ENCODE measurements at regions not wholly inside any gene's neighbourhood (a gene's known extent, or its start where the extent isn't known, plus 50 kb on each side); places are given as distances from the start of the nearest gene placed in this dataset.

- Histone ChIP-seq H3K9me3 (ENCODE audit: insufficient read depth, low read length) (no peaks in the 10 kb centered on the region), H3K27me3 (ENCODE audit: low read depth, low read length) (no peaks in the 10 kb centered on the region), H3K79me2 (ENCODE audit: low read length) (no peaks in the 10 kb centered on the region), H3K27ac (ENCODE audit: low read length) (no peak overlapping the region), H3K36me3 (replicated peaks; ENCODE audit: low read depth, low read length) (no peaks in the 10 kb centered on the region), H4K20me1 (ENCODE audit: insufficient read depth, low read length) (no peaks in the 10 kb centered on the region), H3K4me2 (ENCODE audit: low read length) (no peak overlapping the region), H2AFZ (ENCODE audit: low read depth, low read length) (no peak overlapping the region), H3K4me3 (ENCODE audit: low read length) (no peak overlapping the region), H3K9ac (ENCODE audit: low read length) (no peak overlapping the region), H3K4me1 (ENCODE audit: low read length) (no peaks in the 10 kb centered on the region)
- TF ChIP-seq EZH2phosphoT487 (IDR thresholded peaks at IDR 0.05; ENCODE audit: low read depth) (no peak), CTCF (IDR thresholded peaks at IDR 0.05; ENCODE audit: low read depth, low read length) (no peak)
Observed at GRCh38 chr4:189033801-189034347, 894.6 kb downstream of the TRIML1 start.

GRCh38 chr4:189035091-189035490 is 895.9 kb downstream of the TRIML1 start:
- H3K79me2 ChIP-seq (ENCODE audit: low read length), result no peaks in the 10 kb centered on the region
- no peak overlapping the region for H3K4me3 ChIP-seq (ENCODE audit: low read length)
- H3K4me1 ChIP-seq (ENCODE audit: low read length), result no peaks in the 10 kb centered on the region
- no peak overlapping the region for H3K27ac ChIP-seq (ENCODE audit: low read length)
- no peak overlapping the region for H3K4me2 ChIP-seq (ENCODE audit: low read length)
- no peaks in the 10 kb centered on the region for H4K20me1 ChIP-seq (ENCODE audit: insufficient read depth, low read length)
- no peaks in the 10 kb centered on the region for H3K9me3 ChIP-seq (ENCODE audit: insufficient read depth, low read length)
- no peak overlapping the region for H2AFZ ChIP-seq (ENCODE audit: low read depth, low read length)
- no peaks in the 10 kb centered on the region for H3K27me3 ChIP-seq (ENCODE audit: low read depth, low read length)
- TF ChIP-seq CTCF (IDR thresholded peaks at IDR 0.05; ENCODE audit: low read depth, low read length) (no peak), EZH2phosphoT487 (IDR thresholded peaks at IDR 0.05; ENCODE audit: low read depth) (no peak)
- no peaks in the 10 kb centered on the region for H3K36me3 ChIP-seq (replicated peaks; ENCODE audit: low read depth, low read length)
- H3K9ac ChIP-seq (ENCODE audit: low read length), result no peak overlapping the region

DNA sequence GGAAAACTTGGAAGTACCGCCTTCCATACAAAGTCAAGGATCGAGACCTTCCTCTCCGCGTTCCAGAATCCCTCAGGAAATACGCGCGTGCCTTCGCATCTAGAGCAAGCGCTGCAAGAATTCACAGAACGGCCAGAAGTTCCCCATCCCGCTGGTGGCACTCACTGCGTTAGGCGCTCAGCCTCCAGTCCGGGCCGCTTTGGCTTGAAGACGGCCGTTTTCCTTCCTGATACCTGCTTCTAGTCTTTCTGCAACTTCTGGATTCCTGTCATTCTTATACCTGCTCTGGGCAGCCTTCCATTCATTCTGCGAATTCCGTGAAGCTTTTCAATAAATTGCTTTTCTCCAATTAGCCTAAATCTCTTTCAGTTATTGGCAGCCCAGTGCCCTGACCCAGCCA is 896.4 kb downstream of the TRIML1 start:
- no peak for TF ChIP-seq CTCF (IDR thresholded peaks at IDR 0.05; ENCODE audit: low read depth, low read length)
- no peak for TF ChIP-seq EZH2phosphoT487 (IDR thresholded peaks at IDR 0.05; ENCODE audit: low read depth)
- Histone ChIP-seq H3K27ac (ENCODE audit: low read length) (no peak overlapping the region), H4K20me1 (ENCODE audit: insufficient read depth, low read length) (no peaks in the 10 kb centered on the region), H2AFZ (ENCODE audit: low read depth, low read length) (no peak overlapping the region), H3K4me2 (ENCODE audit: low read length) (no peak overlapping the region), H3K9ac (ENCODE audit: low read length) (no peak overlapping the region), H3K9me3 (ENCODE audit: insufficient read depth, low read length) (no peaks in the 10 kb centered on the region), H3K79me2 (ENCODE audit: low read length) (no peaks in the 10 kb centered on the region), H3K36me3 (replicated peaks; ENCODE audit: low read depth, low read length) (no peaks in the 10 kb centered on the region), H3K4me3 (ENCODE audit: low read length) (no peak overlapping the region), H3K4me1 (ENCODE audit: low read length) (no peaks in the 10 kb centered on the region), H3K27me3 (ENCODE audit: low read depth, low read length) (no peaks in the 10 kb centered on the region)

DNA sequence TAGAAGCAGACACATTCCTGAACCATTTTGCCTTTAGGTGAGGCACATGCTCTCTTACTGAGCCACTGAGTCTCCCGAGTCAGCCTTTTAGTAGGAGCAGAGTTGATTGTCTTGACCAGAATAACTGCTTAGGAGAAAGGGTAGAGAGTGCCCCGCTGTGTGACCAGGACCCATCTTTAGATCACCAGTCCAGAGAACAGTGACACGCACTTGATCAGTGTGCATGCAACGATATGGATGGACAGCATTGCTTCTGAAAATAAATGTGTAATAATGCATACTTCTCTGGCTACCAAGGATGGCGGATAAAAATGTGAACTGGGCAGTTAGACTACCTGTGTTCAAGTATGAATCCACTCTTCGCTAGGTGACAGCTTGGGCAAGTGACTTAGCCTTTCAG is 897.7 kb downstream of the TRIML1 start:
- Histone ChIP-seq H3K9me3 (ENCODE audit: insufficient read depth, low read length) (no peaks in the 10 kb centered on the region), H3K4me1 (ENCODE audit: low read length) (no peaks in the 10 kb centered on the region), H3K27ac (ENCODE audit: low read length) (no peak overlapping the region), H3K27me3 (ENCODE audit: low read depth, low read length) (no peaks in the 10 kb centered on the region), H2AFZ (ENCODE audit: low read depth, low read length) (no peak overlapping the region), H3K9ac (ENCODE audit: low read length) (no peak overlapping the region), H3K4me3 (ENCODE audit: low read length) (no peak overlapping the region), H3K36me3 (replicated peaks; ENCODE audit: low read depth, low read length) (no peaks in the 10 kb centered on the region), H3K79me2 (ENCODE audit: low read length) (no peaks in the 10 kb centered on the region), H3K4me2 (ENCODE audit: low read length) (no peak overlapping the region), H4K20me1 (ENCODE audit: insufficient read depth, low read length) (no peaks in the 10 kb centered on the region)
- no peak for TF ChIP-seq CTCF (IDR thresholded peaks at IDR 0.05; ENCODE audit: low read depth, low read length)
